HFF-Myc (cell line): ENCODE measurements at regions not wholly inside any gene's neighbourhood (a gene's known extent, or its start where the extent isn't known, plus 50 kb on each side); places are given as distances from the start of the nearest gene placed in this dataset.
"Not testable (repeated sequence)": the region's sequence is repeated elsewhere in the genome, so short reads cannot be mapped to it uniquely, and the experiment has no call there.

Source experiments
- DNase-seq: peaks from one replicate; pipeline ENCODE4 v3.0.0-alpha.2; 2011; ENCODE audit warnings: low read depth; ENCODE audit errors: extremely low read depth
- H3K4me3 ChIP-seq: replicated peaks from 2 replicates; pipeline ENCODE4 v1.5.1; 2011; ENCODE audit warnings: low read depth, mild to moderate bottlenecking, control low read depth, low read length
- CTCF ChIP-seq: IDR thresholded peaks from 2 replicates; pipeline ENCODE4 v1.5.1; 2012; ENCODE audit warnings: mild to moderate bottlenecking, low read depth, low read length, control low read depth; ENCODE audit errors: missing control alignments

- TF ChIP-seq CTCF: no peak
- DNase-seq: no peak
- no peak overlapping the region for H3K4me3 ChIP-seq
Observed at GRCh38 chr6:47416396-47417345, 60.9 kb upstream of the CD2AP start.

- TF ChIP-seq CTCF: no peak
- H3K4me3 ChIP-seq: no peak overlapping the region
- DNase-seq: no peak
Observed at GRCh38 chr6:47419621-47420020, 58.0 kb upstream of the CD2AP start.

GRCh38 chr6:47420394-47421371, 56.9 kb upstream of the CD2AP start:
- H3K4me3 ChIP-seq: no peak overlapping the region
- TF ChIP-seq CTCF: no peak
- no peak for DNase-seq

GRCh38 chr6:47423079-47423478, 54.5 kb upstream of the CD2AP start:
- no peak for DNase-seq
- no peak for TF ChIP-seq CTCF
- H3K4me3 ChIP-seq: no peak overlapping the region

- TF ChIP-seq CTCF: no peak
- H3K4me3 ChIP-seq: no peak overlapping the region
- DNase-seq: no peak
Observed at GRCh38 chr6:47424436-47424836, 53.2 kb upstream of the CD2AP start.

- DNase-seq, H3K4me3 ChIP-seq: not testable (repeated sequence)
Observed at GRCh38 chr6:47425724-47426123, 51.9 kb upstream of the CD2AP start.
